NCI-H82 treated with DMSO at 0.1 percent for 48 hours (cell line): ENCODE measurements at regions not wholly inside any gene's neighbourhood (a gene's known extent, or its start where the extent isn't known, plus 50 kb on each side); places are given as distances from the start of the nearest gene placed in this dataset.
"Not testable (repeated sequence)": the region's sequence is repeated elsewhere in the genome, so short reads cannot be mapped to it uniquely, and the experiment has no call there.

Source experiments
- DNase-seq: peaks from one replicate; lab custom pipeline; 2025; ENCODE audit not compliant: unreplicated experiment; lab: John Stamatoyannopoulos, UW

DNA sequence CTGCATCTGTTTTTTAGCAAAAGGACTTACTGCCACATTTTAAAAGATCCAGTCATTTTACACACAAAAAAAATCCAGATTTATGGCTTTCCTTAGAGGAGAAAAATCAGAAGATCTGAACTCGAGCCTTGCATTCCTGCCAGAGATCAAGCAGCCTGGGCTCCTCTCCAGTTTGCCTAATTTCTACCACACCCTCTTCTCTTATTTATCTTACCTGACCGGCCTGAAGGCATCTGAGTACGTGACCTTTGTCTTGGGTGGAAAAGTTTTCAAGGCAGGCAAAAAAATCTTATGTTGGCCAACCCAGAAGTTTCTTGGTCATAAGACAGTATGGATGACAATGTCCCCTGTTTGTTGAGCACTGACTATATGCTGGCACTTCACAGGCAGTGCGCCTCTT lies 60.3 kb downstream of the CHRD start:
- DNase-seq: no peak

DNA sequence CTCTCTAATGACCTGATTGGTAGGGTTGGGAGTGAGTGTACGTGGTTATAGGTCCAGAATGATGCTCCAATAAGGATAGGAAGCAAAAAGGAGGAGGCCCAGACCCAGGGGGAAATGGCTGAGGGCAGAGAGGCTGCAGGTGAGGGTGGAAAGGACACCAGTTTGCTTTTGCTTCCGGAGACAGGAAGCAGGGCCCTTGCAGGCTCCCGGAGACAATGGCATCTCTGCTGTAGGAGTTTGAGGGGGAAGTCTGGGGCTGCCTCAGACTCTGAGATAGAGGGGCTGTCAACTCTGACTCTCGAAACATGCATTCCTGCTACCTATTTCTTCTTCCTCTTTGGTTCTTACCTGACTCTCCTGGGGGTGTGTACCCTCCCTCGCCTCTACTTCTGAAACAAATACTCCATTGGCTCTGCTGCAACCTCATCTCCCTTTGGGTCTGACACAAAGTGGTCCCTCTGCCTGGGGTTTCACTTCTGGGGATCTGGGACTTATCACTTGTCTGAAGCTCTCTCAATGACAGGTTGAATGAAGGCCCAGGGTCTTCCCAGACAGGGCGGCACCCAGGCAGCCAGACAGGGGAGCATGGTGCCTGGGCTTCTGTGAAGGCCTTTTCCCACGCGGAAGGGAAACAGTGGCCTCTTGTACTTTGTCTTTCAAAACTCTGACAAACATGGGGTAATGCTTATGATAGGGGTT lies 61.5 kb downstream of the CHRD start:
- no peak for DNase-seq

DNA sequence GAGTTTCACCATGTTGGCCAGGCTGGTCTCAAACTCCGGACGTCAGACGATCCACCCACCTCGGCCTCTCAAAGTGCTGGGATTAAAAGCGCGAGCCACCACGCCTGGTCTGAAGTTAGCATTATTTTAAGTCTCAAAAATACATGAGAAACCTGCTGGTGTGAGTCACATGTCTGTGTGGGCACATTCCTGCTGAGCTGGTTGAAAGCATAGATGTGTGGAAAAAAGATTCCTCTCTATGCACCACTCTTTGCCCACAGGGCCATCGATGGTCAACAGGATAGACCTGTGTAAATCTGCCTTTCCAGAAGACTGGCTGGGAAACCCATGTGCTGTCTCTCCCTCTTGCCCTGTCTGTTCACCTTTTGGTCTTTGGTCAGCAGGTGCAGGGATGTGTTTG lies 63.5 kb downstream of the CHRD start:
- no peak for DNase-seq

DNA sequence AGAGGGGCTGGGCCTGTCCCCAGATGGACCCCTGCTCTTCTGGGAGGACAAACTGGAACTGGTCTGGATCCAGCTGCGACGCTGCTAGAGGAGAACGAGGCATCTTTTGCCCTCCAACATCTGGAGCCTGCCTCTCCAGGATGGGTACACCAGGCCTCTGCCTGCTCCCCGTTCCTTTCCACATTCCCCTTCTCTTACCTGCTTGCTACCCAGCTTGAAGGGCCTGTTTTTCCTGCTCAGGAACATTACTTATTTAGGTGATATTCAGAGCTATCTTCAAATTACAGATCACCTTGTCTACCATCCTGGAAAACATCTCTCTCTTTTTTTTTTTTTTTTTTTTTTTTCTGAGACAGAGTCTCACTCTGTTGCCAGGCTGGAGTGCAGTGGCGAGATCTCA lies 64.0 kb downstream of the CHRD start:
- DNase-seq: no peak

DNA sequence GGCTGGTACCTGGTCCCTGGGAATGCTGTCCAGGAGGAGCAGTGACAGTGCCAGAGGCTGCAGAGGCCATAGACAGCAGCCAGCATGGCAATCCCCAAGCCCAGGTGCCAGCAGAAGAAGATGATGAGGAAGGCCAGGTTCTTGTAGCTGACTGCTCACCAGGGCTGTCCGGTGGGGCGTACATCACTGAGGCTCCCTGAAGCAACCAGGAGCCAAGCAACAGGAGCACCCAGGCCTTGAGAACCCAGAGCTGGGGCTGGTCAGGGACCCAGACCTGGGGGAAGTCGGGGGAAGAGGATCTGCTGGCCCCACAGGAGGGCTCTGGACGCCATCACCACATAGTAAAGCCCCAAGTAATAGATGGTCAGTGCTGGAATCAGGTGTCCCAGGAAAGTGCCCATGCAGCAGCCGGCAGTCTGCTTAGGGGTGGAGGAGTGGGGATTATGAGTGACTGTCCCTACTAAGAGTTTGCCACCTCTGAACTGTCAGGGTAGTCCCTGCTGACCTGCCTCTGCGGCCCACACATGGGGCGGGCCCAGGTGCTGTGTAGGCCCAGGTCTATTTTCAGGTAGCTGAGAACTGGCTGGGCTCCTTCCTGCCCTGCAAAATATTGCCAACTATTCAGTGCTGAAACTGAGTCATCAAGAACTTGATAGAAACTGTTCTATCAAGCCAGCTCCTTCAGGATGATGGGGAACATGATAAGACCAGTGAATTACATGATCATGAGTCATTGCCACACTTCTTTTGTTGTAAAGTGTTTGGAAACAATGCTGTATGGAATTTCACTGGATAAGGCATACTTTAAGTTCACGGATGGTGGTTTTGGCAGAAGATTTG lies 68.7 kb downstream of the CHRD start:
- DNase-seq: no peak

DNA sequence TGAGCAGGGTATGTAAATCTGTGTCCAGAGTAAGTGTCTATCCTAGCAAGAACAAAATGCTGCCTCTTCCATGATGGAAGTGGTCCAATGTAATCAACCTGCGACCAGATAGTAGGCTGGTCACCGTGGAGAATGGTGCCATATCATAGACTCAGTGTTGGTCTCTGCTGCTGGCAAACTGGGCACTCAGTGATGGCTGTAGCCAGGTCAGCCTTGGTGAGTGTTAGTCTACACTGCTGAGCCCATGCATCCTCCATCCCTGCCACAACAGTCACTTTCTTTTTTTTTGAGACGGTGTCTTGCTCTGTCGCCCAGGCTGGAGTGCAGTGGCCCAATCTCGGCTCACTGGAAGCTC lies 69.3 kb downstream of the CHRD start:
- no peak for DNase-seq

DNA sequence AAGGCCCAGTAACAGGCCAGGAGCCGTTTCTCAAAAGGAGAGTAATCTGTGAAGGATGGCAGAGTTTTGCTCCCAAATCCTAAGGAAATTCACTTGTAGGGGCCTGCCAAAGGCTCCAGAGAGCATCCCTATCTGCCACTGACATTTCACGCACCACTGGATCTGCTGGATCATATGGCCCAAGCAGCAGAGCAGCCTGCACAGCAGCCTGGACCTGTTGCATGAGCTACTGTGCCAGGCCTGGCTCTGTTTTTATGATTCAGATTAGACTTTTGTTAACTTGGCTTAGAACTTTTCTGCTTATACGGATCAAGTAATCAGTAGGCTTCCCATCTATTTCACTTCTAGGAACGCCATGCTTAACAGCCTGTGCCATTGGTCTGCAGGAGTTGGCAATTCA lies 70.7 kb downstream of the CHRD start:
- DNase-seq: no peak

DNA sequence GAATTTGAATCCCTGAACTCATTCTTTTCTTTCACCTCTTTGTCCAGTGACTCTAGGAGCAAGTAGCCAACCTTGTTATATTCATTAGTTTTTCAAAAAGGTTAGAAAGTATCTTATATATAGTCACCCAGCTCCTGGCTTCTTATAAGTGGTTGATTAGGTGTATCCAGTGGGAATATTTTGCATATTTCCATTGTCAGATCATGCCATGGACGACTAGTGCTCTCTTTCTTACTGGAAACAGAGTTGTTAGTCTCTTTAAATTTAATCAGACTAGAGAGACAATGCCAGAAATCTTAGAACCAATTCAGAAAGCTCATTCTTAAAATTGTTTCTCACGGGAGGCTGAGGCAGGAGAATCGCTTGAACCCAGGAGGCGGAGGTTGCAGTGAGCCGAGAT lies 73.4 kb downstream of the CHRD start:
- no peak for DNase-seq

DNA sequence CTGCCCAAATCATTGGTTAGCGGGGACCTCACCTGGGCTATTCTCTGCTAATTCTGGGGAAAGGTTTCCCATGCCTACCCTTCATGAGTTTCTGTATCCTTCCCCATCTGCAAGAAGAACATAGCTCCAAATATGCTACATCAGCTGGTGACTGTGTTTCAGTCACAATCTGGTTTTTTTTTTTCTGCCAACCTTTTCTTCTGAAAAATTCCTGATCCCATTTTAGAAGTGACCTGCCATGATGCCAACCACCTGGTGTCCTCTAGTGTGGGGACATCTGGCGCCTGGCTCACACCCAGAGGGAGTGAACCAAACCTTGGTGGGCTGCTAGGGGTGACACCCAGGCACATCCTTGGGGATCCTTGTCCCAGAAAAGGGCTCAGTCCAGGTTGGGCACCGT lies 76.1 kb downstream of the CHRD start:
- DNase-seq: no peak

DNA sequence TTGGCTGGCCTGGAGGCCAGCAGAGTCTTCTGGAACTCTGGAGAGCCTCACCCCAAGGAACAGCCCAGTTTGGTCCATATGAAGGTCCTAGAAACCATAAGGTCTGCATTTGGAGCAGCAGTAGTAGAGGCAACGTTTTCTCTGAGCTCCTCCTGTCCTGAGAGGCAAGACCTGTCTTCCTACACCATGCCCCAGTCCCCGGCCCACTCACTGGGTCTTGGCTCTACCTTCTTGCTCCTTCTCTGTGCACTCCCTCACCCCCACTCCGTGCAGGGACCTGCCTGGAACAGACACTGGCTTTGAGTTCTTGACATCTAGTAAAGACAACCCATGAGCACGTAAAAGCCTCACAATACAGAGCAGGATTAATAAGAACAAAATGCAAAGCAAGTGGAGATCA lies 76.6 kb downstream of the CHRD start:
- no peak for DNase-seq

DNA sequence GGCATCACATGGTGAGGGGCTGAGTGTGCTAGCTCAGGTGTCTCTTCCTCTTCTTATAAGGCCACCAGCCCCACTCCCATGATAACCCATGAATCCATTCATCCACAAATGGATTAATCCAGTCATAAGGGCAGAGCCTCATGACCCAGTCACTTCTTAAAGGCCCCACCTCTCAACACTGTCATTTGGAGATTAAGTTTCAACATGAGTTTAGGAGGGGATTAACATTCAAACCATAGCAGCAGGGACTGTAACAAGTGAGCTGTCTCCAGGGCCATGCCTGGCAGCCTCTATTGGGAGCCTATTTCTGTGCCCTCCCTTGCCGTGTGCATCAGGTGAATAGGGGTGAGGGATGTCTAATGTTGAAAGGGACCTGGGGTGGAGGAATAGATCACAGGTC lies 77.5 kb downstream of the CHRD start:
- DNase-seq: peak; percentile 83

DNA sequence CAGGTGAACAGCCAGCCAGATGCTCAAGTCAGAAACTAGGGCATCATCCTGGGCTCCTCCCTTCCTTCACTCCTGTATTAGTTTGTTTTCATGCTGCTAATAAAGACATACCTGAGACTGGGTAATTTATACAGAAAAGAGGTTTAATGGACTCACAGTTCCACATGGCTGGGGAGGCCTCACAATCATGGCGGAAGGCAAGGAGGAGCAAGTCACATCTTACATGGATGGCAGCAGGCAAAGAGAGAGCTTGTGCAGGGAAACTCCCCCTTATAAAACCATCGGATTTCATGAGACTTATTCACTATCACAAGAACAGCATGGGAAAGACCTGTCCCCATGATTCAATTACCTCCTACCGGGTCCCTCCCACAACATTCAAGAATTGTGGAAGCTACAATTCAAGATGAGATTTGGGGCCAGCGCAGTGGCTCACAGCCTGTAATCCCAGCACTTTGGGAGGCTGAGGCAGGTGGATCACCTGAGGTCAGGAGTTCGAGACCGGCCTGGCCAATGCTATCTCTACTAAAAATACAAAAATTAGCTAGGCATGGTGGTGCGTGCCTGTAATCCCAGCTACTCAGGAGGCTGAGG lies 78.0 kb downstream of the CHRD start:
- not testable (repeated sequence) for DNase-seq

DNA sequence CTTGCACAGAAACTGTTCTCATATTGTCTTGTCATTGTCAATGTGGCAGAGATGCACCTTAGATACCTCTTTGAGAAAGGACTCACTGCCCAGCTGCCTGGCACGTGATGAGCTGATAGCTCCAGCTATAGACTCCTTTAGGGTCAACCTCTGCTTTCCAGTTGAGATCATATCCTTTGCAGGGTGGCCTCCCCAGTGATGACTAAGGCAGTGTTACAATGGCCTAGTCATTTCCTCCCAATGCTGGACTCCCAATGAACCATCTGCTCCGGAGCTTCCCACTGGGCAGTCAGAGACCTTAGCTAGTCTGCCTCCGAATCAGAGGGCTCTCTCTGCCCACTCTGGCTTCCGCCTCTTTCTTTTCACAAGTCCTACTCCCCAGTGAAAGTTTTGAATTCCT lies 79.5 kb downstream of the CHRD start:
- no peak for DNase-seq

DNA sequence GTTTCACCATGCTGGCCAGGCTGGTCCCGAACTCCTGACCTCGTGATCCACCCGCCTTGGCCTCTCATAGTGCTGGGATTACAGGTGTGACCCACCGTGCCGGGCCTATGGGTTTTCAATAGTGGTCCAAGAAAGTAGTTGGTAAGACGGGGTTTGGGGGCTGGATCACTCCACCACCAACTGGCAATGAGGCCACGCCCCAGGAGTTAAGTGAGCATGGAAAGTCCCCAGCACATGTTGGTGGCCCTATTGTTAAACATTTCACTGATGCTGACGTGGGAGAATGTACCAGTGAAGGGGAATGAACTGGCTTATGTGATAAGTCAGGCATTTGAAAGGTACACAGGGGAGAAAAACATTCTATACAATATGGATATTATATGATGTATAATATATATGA lies 80.4 kb downstream of the CHRD start:
- DNase-seq: no peak

DNA sequence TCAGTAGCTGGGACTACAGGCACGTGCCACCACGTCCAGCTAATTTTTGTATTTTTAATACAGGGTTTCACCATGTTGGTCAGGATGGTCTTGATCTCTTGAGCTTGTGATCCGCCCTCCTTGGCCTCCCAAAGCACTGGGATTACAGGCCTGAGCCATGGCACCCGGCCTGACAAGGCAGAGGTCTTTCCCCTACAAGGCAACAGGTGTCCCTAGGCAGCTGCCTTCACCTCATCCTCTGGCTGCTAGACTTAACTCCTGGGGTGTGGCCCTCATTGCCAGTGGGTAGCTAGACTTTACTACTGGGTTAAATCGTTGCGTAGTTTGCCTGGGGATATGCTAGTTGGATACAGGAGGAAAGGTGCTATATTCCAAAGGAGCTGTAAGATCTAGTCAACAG lies 81.4 kb downstream of the CHRD start:
- DNase-seq: no peak

DNA sequence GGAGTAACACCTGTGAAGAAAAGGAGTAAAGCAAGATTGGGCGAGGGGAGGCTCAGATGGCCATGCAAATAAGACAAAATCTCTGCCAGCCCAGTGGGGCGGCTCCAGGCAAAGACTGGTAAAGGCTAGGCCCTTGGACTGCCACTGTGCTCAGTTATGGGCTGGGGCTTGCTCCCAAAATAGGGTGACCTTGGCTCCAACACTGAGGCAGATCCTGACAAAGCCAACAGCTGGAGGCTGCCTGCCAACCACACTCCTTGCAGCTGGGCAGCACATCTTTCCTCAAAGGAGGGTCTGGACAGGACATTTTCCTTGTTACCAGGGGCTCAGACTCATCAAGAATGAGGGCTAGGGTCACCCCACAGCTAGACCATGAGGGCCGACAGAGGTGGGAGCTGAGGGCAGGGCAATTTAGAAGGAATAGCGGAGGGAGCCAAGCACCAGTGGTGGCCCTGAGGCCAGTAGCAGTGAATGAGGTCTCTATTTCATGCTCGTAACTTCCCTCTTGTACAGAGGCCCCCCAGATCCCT lies 86.1 kb downstream of the CHRD start:
- DNase-seq: no peak

DNA sequence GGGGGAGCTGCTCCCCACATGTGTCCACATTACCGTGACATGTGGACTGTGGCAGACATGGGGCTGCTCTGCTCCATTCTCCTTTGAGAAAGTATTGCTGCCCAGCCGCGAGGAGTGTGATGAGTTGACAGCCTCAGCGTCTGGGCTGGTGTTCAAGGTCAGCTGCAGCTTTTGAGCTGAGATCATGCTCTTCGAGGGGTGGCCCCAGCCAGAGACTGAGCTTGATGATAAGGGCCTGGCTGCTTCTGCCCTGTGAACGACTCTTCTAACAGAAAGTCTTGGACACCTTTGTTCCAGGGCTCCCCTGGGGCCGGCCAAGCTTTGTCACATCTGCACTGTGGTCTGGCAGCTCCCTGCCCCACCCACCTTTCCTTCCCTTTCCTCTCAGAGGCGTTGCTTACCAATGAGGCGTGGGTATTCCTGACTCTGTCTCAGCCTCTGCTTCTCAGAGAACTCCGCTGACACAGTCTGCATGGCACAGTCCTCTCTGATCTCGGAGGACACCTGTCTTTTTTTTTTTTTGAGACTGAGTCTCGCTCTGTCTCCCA lies 86.6 kb downstream of the CHRD start:
- DNase-seq: no peak

DNA sequence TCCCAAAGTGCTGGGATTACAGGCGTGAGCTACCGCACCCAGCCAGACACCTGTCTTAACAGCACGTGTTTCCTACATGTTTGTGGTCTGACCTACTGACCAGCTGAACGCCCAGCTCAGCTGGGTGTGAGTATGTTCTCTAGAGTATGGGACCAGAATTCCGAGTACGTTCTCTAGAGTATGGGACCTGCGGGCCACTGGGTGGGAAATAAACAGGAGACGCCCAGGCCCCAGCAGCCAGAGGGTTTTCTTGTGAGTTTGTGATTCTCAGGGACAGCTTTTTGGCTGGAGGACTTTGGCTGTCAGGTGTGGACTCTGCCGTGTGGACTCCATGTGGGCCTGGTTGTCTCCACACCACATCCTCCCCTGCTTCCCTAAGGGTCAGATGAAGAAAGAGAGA lies 87.3 kb downstream of the CHRD start:
- no peak for DNase-seq

DNA sequence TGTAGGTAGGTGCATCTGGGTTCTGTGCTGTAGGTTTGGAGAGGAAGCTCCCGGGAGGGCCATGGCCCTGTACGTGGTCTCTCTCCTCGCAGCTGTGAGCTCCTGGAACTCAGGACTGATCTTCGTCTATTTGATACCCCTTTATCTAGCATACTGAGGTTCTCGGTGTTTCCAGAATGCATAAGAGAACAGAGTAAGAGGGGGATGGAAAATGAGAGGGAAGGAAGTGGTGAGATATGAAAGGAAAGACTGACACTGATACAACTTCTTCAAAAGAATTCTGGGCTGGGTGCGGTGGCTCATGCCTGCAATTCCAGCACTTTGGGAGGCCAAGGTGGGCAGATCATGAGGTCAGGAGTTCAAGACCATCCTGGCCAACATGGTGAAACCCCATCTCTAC lies 90.7 kb downstream of the CHRD start:
- no peak for DNase-seq

DNA sequence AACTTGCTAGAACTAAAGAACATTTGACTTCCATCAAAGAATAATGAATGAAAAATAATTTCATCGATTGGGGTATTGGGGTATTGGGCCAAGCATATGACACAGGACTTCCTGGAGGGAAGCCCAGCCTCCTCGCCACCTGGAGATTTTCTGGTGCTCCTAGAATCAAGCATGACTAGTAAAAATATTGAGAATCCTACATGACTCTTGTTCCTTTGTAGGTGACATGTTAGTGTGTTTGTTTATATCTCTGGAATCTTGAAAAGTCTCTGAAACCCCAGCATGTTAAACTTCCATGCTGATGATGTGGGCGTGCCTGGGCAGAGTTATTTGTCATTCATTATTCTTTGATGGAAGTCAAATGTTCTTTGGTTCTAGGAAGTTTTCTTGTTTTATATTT lies 90.1 kb upstream of the EPHB3 start:
- DNase-seq: no peak

DNA sequence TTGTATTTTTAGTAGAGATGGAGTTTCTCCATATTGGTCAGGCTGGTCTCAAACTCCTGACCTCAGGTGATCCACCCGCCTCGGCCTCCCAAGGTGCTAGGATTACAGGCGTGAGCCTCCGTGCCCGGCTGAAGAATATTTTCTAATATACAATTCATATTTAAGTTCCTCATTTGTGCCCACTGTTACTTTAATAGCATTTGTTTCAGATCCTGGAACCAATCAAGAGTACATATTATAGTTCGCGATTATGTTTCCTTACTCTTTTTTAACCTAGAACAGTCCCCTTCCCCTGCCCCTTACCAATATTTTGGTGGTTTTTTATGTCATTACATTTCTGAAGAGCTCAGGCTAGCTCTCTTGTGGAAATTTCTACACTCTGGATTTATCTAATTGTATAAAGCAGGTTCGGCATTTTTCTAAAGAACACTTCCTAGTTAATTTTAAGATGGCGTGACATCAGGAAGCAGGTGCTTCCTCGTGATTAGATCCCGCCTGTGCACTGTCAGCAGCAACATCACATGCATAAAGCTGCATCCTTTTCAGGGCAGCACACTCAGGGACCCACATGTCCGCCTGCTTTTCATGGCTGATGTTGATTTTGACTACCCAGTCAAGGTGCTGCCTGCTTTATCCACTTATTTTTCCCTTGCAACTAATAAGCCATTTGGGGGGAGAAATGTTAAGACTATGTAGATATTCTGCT lies 88.7 kb upstream of the EPHB3 start:
- no peak for DNase-seq
